SK-N-SH (cell line): ENCODE measurements at regions not wholly inside any gene's neighbourhood (a gene's known extent, or its start where the extent isn't known, plus 50 kb on each side); places are given as distances from the start of the nearest gene placed in this dataset.

Source experiments
- CTCF ChIP-seq: fragments of 200-600 bp; sonication (generic); IDR thresholded peaks from 2 replicates; pipeline ENCODE4 v1.6.1; 2017; ENCODE audit warnings: antibody characterized with exemption, mild to moderate bottlenecking, moderate library complexity
- EZH2phosphoT487 ChIP-seq: fragments of 200-600 bp; sonication (generic); IDR thresholded peaks from 2 replicates; pipeline ENCODE4 v1.6.1; 2017; ENCODE audit warnings: low read depth, mixed run types, mild to moderate bottlenecking, antibody characterized with exemption, moderate library complexity, borderline replicate concordance
- FOXM1 ChIP-seq: IDR thresholded peaks from 2 replicates; pipeline ENCODE4 v1.4.0; 2012; ENCODE audit warnings: low read depth, mild to moderate bottlenecking
- RAD21 ChIP-seq: IDR thresholded peaks from 2 replicates; pipeline ENCODE4 v1.6.1; 2012; ENCODE audit warnings: mild to moderate bottlenecking, low read length

- TF ChIP-seq CTCF: peak; percentile 41
- TF ChIP-seq FOXM1: no peak
- peak; percentile 38 for TF ChIP-seq RAD21
- no peak for TF ChIP-seq EZH2phosphoT487
These were observed 201.0 kb upstream of the NEIL3 start for GRCh38 chr4:177108708-177109107.
